GM19240 (cell line): ENCODE measurements at regions not wholly inside any gene's neighbourhood (a gene's known extent, or its start where the extent isn't known, plus 50 kb on each side); places are given as distances from the start of the nearest gene placed in this dataset.
"Not testable (repeated sequence)": the region's sequence is repeated elsewhere in the genome, so short reads cannot be mapped to it uniquely, and the experiment has no call there.

Experiments
- DNase-seq: peaks from one replicate; pipeline ENCODE4 v3.0.0; 2011; ENCODE audit warnings: low spot score; ENCODE audit not compliant: insufficient read length

GRCh38 chr5:167414611-167415010 is 876.8 kb upstream of the WWC1 start:
- no peak for DNase-seq

DNA sequence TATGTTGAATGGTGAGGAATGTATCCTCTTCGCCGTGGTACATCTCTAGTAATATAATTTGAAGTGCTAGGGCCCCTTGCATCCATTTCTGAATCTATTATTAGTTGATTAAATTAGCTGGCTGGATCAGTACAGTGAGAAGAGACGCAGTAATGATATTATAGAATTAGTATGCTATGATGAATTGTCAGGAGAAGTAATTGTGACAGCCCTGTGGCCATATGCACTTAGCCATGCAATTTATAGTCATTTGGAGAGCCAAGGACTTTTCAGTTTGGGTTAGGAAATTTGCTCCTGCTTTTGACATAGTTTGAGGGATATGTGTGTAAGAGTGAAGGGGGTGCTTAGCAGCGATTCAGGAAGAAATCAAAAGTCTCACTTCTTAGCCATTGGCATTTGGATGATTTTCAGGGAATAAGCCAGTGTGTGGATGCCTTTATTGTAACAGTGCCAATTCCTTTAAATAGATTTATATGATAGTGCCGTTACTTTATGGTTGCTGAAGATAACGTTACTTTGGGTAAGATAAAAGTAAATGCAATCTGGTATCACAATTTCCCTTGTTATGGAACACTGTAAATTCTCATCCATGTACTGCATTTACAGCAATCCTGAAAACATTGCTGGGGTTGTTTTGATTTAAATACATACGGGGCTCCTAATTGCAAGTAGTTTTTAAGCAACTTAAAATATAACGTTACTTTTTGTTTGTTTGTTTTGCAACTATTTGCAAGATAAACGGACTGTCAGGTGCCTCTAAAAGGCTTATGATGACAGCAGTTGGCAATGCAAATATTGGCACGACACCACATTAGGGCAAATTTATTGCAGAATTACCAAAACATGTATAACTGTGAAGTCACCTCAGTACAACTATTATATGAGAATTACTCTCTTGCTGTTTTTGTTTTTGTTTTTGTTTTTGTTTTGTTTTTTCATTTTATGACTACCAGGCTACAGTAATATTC is 875.4 kb upstream of the WWC1 start:
- DNase-seq: no peak

DNA sequence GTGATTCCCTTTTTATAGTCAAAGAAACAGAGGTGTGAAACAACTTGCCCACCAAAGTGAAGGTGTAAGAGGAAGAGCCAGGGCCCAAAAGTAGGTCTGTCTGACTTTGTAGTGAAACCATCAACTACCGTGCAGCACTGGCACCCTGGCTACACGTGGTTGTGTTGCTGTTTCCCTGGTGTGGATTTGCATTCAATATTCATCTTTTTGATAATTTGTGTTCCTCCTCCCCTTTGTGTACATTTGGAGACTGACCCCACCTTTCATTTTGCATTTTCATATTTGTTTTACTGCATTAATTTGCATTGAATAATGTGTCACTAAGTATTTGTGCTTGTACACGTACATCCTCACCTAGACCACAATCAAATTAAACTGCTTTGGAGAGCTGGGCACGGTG is 873.8 kb upstream of the WWC1 start:
- no peak for DNase-seq

DNA sequence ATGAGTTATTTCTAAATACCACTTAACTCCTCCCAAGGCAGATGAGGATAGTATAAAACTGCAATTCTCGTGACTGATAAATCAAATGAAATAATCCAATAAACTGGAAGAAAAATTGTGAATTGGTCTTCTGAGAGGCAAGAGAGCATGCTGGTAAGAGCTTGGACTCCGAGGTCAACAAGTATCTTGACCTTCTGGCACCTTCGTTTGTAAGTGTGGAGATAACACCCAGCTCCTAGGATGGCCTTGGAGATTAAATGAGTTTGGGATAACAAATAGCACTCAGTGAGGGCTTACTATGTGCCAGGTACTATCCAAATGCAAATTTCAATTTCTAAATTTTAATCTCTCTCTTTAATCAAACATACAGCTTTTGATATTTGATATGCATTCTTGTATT is 866.3 kb upstream of the WWC1 start:
- DNase-seq: no peak

DNA sequence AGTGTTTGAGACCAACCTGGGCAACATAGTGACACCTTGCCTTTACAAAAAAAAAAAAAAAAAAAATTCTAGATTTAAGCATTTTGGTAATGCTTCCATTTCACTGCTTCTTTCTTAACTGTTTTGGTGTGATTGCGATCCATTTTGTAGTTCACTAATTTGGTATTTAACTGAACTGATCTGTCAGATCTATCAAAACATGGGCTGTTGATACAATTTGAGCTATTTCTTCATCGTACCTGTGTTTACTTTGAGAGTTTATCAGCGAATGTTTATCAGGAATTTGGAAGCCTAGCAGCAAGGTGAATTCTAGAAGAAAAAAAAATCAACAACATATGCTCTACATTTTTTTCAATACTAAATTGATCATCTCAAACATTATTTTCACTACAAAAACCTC is 864.9 kb upstream of the WWC1 start:
- no peak for DNase-seq

DNA sequence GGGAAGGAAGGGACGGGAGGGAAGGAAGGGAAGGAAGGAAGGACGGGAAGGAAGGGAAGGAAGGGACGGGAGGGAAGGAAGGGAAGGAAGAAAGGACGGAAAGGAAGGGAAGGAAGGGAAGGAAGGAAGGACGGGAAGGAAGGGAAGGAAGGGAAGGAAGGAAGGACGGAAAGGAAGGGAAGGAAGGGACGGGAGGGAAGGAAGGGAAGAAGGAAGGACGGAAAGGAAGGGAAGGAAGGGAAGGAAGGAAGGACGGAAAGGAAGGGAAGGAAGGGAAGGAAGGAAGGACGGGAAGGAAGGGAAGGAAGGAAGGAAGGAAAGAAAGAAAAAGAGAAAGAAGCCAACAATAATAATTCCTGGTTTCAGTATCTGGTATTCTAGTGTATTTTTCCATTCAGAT is 863.8 kb upstream of the WWC1 start:
- DNase-seq: not testable (repeated sequence)

DNA sequence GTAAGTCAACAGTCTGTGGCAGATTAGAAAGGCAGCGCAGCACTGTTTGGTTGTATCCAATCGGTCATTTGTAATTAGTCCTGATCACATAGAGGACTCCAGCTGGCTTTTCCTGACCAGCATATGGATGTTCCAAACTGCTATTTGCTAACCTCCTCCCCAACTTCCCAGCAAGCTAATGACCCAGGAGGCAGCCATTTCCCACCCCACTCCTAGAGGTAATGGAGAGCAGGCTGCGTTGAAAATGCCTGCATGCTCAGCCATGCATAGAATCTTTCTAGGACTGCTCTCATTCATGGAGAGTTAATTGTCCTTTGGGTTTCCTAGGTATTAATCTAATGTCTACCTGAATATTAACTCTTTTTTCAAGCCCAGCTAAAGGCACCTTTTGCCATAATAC is 850.6 kb upstream of the WWC1 start:
- no peak for DNase-seq

DNA sequence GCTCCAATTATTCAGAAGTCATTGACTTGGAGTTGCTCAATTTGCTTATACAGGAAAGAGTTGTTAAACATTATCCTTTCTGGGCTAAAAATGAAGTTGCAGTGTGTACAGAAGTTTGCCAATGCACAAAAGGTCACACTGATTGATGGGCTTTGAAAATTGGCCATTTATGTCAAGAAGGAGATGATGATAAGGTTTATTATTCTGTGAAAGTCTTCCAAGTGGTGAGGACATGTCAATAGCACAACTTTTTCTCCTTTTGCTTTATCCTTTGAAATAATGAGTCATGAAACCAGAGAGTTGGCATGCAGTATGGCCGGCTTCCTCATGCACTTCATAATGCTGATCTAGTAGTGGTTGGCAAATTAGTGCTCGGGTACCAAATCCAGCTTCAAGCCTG is 848.5 kb upstream of the WWC1 start:
- DNase-seq: no peak

DNA sequence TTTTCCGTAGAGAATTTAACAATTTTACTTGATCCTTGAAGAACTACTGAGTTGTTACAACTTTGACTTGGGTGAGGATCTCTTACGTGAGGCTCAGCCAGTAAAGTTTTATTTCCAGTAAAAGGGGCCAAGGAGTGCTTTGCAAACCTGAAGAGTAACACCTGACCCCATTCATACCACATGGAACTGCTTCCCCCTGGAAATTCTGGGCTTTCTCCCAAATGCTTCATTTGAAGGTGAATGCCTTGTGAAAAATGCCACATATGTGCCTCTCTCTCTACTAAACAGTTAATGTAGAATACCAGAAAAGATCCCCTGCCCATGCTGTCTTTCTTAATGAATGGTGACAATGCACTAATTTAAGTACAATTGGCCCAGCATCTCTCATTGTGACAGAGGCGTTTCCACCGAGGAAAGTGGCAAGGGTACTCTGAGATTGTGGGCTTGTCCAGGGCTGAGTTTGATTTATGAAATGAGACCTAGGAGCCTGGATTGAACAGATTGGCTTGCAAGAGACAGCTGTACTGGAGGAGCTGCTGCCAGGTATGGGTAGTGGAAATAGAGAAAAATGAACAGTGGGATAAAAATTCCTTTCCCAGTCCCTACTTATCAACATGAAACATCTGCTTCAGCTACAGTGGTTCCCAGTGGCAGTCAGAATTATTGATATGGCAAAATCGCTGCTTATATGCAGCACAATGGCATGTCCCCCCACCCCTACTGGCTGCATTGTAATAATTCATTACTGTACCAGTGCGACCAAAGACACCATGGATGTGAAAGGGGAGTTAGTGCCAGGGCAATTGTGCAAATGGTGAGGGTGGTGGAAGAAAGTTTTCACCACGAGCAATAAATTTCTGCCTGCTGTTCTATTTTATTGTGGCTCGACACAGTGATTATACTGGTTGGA is 843.7 kb upstream of the WWC1 start:
- DNase-seq: no peak

DNA sequence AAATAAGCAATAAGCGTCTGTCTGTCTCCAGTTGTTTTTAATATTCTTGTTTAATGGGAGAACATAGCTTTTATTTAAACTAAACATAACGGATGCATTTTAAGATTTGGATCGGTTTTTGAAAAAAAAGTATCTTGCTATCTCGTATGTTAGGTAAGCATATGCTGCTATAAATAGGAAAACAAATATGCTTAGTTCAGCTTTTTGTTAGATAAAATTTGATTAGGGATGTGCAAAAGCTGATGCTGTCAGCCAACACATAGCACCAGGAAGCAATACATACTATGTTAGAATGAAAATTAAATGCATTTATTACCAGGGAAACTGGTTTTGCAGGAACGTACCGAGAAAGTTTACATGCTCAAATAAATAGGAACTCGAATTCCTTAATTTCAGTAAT is 843.1 kb upstream of the WWC1 start:
- no peak for DNase-seq

GRCh38 chr5:167451076-167451475 is 840.4 kb upstream of the WWC1 start:
- DNase-seq: no peak

- no peak for DNase-seq
Observed at GRCh38 chr5:167452136-167452535, 839.3 kb upstream of the WWC1 start.

DNA sequence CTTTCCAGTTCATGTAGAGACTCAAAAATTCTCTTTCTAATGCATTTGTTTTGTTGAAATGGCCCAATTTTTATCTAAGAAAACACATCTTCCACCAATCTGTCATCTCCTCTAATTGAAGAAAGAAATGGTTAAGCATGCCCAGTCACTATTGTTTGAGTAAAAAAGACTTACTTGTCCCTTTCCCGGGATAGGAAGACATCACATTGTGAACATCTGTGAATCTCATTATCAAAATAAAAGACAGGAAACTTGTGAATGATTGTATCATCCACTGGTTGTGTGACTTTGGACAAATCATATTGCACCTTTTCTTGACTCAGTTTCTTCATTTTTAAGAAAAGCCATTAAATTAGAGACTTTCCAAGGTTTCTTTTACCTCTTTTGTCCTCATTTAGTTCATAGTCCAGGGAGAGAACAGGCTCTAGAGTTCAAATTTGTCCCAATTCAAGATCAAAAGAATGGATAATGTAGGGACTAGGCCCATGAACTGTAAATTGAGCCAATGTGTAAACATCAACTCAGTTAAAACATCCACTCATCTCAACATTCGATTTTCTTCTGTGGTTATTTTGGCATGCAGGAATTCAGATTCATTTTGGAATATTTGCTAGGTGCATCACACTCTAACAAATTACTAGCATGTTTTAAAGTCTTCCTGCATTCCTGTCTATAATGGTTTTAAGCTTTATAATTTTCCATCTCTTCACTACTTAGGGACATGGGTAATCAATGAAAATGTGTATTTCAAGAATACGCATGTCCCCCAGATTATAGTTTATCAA is 838.0 kb upstream of the WWC1 start:
- no peak for DNase-seq

DNA sequence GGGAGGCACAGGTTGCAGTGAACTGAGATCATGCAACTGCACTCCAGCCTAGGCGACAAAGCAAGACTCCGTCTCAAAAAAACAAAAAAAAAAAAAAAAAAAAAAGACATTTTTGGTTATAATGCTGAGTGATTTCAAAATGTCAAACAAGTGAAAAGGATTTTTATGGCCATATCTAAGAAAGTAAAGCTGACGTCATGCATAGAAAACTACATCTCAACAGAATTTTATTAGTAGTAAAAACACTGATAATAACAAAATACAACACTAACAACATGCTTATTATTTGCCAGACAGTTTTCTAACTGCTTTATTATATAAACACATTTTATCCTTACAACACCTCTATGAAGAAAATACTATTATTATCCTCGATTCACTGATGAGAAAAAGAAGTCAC is 833.0 kb upstream of the WWC1 start:
- DNase-seq: no peak

DNA sequence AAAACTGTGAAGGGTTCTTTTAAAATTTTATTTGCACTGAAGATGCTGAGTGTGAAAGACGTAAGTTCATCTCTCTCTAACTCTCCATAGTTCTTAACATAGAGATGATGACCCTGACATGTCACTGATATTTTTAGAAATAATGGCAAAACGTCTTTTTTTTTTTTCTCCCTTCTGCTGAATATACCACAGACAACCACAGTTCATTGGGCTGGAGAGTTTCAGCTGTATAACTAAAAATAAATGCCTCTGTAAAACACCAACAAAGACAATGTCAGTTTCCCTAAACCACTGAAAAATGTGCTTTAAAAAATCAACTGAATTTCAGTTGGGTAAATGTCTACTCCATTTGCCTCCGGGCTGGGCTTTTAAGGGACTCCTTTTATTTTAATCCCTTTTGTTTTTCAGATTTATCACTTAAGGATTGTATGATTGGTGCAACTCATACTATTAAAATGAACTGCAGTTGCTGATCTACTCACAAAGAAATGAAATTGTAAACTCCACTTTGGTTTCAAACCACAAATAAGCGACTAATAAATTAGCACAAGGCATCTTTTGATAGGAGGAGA is 830.9 kb upstream of the WWC1 start:
- no peak for DNase-seq

GRCh38 chr5:167463939-167464338 is 827.5 kb upstream of the WWC1 start:
- DNase-seq: no peak

- no peak for DNase-seq
Observed at GRCh38 chr5:167466992-167467391, 824.5 kb upstream of the WWC1 start.

DNA sequence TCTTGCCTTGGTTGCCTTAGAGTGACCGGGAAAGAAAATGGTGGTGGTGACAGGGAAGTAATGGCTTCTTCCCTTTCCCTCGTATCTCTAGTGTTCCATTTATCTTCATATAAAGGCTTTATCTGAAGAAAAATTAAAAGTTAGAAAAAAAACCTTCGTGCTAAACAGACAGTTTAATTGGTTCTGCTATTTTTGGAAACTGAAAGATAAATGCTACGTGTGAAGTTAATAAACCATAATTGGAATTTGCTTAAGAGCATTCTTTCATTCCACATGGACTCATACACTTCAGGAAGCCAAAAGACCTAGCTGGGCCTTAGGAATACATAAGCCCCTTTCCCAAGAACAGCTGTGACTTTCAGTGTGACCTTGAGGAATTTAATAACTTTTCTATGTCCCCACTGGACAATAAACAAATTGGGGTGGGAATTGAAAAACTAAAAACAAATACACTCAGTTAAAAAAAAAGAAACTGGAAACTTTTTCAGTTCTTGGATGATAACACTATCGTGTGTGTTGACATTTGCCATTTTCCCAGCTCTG is 818.8 kb upstream of the WWC1 start:
- no peak for DNase-seq

DNA sequence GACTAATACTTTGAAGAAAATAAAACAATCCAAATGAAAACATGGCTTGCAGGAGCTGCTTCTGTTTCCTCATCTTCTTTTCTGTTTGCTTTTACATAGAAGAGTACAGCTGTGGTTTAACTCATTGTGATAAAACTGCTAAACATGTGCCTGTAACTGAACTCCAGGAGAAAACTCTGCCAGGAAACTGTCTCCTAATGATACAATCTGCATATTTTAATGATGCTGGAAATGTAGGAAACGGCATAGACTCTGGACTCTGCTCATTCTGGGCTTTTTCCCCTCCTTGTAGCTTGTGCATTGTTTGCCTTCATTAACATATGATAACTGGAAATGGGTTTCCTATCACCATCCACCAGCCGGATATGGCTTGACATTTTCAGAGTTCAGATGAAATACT is 813.3 kb upstream of the WWC1 start:
- DNase-seq: no peak

DNA sequence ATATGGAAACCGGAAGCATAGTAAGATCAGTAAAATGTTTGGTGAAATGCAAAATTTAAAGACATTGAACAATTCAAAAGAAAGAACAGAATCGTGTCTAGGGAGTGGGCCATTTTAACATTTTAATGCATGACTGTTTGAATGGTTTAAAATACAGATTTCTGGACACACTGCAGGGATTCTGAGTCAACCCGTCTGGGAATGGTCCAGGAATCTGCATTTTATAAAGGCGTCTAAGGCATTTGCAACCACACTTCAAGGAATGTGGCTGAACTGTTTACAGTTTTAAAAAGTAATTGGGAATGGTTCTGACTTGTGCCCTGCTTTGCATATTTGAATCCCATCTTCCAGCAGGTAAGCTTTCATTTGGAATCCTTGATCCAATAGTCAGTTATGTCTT is 811.7 kb upstream of the WWC1 start:
- no peak for DNase-seq

- no peak for DNase-seq
Observed at GRCh38 chr5:167481345-167481744, 810.1 kb upstream of the WWC1 start.
